ENCODE measurements at regions not wholly inside any gene's neighbourhood (a gene's known extent, or its start where the extent isn't known, plus 50 kb on each side); places are given as distances from the start of the nearest gene placed in this dataset.

DNA sequence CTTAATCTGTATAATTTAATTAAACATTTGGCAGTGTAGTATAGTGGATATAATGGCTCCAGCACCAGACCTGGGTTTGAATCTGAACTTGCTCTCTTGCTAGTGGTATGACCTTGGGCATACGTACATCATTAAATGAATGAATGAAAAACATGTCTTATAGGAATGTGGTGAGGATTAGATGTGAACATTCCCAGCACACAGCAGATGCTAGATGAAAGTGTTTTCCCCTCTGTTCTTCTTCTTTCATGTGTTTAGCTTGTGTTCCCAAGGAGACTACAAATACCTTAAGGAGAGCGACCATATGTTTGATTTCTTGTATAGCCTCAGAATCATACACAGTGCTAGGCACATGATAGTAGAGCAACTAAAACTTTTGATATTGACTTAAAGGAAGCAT, 56.5 kb downstream of the CT47B1 start:
- no peak for DNase-seq

- DNase-seq: no peak
Observed at GRCh38 chrX:120813982-120814381, 61.7 kb downstream of the CT47B1 start.

GRCh38 chrX:120801426-120801825, 74.2 kb downstream of the CT47B1 start:
- DNase-seq: no peak

- DNase-seq: peak; percentile 6
Observed at GRCh38 chrX:120797188-120797851, 78.3 kb downstream of the CT47B1 start.

- no peak for DNase-seq
Observed at GRCh38 chrX:120795301-120795700, 80.4 kb downstream of the CT47B1 start.

GRCh38 chrX:120794525-120794975, 81.1 kb downstream of the CT47B1 start:
- no peak for DNase-seq

DNA sequence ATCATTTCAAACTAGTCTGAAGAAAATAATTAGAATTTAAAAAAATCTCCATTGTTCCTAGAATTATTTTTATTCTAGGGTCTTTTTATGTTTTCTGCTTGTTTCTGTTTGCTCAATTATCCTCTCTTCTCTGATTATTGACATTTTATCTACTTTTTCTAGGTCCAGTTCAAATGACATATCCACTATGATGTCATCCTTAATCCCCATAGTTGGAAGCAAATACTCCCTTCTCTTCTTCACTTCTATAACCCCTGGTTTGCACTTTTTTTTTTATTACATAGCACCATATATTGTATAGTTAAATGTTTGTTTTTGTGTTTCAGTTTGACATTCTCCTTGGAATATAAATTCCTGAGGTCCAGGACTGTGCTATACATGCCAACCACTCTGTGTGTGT, 82.6 kb downstream of the CT47B1 start:
- no peak for DNase-seq

GRCh38 chrX:120791013-120791643, 84.5 kb downstream of the CT47B1 start:
- peak; percentile 30 for DNase-seq

GRCh38 chrX:120790552-120790951, 85.1 kb downstream of the CT47B1 start:
- DNase-seq: no peak

- peak; percentile 80 for DNase-seq
Observed at GRCh38 chrX:120790118-120790517, 85.5 kb downstream of the CT47B1 start.

- no peak for DNase-seq
Observed at GRCh38 chrX:120781403-120781802, 94.3 kb downstream of the CT47B1 start.

DNA sequence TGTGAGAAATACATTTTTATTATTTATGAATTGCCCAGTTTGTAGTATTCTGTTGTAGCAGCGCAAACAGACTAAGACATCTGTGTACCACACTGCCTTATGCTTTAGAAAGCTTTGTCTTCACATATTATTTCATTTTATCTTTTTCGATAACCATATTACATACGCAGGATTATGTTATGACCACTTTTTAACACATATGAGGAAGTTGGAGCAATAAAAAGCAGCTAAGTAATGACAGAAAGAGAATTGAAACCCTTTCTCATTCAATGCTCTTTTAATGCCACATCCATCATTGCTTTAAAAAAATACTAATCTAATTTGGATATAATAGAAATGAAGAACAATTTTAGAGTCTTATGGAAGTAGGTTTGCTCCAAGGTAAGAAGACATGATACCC, 99.7 kb downstream of the CT47B1 start:
- DNase-seq: no peak

DNA sequence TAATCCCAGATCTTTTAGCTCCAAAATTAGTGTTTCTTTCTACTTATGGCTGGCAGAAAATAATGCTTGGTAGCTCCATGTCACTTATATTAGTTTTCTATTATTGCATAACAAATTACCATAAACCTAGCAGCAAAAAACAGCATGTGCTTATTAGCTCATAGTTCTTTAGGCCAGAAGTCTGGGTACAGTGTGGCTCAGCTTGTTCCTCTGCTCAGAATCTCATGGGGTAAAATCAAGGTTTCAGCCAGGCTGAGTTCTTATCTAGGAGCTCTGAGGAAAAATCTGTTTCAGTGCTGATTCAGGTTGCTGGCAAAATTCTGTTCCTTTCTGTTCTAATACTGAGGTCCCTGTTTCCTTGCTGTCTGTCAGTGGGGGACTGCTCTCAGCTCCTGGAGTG, 101.1 kb downstream of the CT47B1 start:
- no peak for DNase-seq

- DNase-seq: no peak
Observed at GRCh38 chrX:120773801-120774200, 101.9 kb downstream of the CT47B1 start.

DNA sequence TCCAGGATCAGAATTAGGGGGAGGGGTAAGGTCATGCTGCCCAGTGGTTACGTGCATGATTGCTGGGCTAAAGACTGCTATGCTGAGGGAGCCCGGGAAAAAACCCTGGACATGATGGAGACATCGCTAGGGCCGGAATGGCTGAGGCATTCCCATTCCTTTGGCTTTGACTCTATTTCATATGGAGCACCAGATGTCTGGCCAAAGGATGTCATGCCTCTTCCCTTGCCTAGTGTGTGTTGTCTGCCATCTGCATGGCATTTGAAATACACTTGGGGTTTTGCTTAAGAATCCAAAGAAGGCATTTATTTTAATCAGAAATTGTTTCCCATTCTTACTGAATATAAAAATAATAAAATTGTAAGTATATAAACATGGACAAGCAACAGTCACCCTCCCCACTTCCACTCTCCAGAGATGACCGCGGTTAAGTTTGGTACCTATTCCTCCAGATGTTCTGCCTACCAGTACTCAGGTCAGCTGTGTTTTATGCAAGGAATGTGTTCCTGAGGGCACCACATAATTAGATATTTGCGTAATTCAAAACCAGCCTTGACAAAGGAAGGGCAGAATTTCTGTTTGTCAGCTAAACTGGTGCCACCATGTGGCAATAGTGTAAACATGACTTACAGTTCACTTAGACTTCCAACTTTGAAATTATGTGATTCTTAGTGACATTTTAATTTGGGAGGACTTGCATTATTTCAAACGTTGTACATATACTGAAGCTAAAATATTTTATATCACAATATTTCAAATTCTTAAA, 105.9 kb downstream of the CT47B1 start:
- DNase-seq: peak; percentile 71

DNA sequence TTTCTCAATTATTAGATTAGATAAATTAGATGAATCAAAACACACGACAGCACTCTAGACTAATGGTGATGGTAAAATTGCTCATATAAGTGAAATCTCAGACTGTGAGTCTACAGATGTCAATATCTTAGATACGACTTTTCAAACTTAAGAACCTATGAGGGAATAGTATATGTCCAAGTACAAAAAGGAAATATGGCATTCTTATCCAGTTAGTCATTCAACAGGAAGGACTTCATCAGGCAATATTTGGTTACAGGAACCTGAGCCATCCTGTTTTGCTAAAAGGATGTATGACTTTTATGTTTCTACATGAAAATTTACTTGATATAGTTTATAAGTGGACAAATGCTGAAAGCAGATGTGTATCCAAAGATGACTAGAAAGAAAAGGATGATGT, 107.0 kb downstream of the CT47B1 start:
- DNase-seq: no peak

DNA sequence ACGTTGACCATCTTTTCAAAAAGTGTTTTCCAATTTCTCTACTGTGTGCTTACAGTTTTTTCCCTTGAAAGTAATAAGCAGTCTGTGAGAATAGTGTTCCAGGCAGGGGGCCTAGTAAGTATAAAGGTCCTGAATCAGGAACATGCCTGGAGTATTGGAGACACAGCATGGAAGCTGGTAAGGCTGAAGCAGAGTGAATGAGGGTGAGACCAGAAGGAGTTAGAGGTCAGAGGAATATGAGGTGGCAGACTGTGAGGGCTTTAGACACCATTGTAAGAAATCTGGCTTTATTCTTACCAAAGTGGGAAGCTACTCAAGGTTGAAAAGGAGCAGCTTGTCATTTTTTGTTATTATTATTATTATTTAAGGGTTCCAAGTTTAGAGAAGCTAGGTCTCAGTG, 107.4 kb downstream of the CT47B1 start:
- no peak for DNase-seq

DNA sequence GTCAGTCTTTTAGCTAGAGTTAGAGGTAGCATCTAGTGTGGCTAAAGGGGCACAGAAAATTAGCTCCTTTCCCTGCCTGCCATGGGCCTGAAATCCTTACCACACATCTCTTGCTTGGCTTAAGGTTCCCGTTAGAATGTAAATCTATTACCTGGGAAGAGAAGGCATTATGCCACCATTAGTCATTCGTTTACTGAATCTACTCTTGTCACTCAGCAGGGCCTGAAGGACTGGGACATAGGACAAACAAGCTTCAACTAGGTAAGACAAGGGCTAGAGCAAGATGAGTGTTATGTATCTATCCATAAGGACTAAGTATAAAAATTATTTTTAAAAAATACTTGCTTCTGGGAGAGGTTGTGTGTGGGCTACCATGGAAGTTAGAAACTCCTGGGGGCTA, 112.4 kb downstream of the CT47B1 start:
- DNase-seq: no peak

GRCh38 chrX:120761810-120762209, 113.9 kb downstream of the CT47B1 start:
- DNase-seq: no peak

DNA sequence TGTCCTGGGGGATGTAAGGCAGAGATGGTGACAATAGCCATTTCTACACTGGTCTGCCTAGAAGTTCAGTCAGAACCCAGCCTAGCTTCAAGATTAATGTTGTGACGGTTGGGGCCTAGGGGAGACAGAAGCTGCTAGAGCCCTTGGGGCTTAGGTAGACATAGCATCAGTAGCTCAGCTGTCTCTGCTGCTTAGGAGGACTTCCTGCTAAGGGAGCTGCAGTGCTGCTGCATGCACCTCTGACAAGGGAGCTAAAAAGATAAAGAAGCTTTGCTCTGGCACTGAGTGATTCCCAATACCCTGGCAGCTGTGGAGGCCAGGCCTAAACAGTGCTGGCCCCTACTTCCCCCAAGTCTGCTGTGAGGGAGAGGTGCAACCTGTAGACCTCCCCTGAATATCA, 116.0 kb downstream of the CT47B1 start:
- DNase-seq: no peak

DNA sequence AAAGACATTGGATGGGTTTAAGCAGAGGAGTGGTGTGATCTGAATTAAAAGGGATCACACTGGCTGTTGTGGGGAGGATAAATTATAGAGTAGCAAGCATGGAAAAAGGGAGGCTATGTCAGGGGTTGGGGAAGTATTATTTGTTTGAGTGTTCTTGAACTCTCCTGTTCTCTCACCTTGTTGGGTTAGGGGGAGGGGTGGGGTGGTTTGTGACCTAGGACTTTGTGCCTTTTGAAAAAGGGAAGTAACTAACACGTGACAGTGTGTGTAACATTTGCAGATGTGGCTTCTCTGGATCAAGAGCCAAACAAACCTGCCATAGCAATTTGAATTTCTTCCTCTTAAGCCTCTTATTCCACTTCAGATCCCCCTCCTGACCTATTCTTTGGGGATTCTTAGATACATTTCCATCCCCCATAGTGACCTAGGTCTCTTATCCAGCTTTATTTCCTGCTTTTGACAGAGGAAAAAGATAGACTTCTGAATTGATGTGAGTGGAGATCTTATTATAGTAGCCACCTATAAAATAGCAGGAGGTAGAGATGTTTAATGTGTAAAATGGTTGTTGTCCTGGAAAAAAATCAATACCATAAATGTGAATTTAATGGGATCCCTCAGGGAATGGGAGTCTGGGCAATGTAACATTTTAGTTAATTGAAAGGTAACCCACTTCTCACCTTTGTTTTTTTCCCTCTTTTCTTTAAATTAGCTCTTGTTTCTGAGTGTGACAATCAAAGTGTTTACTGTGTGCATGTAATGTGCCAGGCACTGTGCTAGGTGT, 120.4 kb downstream of the CT47B1 start:
- peak; percentile 75 for DNase-seq

DNA sequence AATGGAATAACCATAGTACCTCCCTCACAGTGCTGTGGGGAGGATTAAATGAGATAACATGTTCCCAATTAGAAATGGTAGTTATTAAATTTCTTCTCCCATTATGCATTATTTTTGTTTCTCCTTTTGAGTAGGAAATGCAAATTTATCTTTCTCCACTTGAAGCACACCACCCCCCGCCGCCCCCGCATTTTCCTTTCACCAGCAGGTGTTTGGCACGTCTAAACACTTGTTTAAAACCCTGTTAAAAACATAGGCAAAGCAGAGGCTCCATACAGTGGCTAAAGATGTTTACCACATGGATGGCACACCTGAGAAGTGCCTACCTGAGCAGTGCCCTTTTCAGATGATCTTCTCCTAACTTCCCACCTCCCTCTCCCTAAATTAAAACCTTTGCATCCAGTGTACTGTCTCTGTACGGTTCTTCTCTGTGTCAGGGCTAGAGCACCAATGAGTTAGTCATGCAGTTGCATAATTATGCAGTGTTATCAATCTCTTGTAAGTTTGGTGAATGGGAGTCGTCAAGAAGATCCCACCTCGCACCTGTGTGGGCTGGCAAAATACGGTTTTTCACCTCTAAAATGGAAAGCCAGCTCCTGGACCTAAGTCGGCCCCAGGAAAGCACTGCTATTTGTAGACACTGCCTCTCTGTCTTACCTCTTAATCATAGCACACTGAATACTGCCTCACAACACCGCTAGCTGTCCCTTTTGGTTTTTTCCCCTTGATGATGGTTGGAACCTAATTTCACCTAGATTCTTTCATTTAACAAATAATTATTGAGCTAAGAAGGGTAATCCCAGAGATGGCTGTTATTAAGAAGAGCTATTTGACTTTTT, 122.0 kb downstream of the CT47B1 start:
- no peak for DNase-seq
